ENCODE measurements at regions not wholly inside any gene's neighbourhood (a gene's known extent, or its start where the extent isn't known, plus 50 kb on each side); places are given as distances from the start of the nearest gene placed in this dataset.

DNA sequence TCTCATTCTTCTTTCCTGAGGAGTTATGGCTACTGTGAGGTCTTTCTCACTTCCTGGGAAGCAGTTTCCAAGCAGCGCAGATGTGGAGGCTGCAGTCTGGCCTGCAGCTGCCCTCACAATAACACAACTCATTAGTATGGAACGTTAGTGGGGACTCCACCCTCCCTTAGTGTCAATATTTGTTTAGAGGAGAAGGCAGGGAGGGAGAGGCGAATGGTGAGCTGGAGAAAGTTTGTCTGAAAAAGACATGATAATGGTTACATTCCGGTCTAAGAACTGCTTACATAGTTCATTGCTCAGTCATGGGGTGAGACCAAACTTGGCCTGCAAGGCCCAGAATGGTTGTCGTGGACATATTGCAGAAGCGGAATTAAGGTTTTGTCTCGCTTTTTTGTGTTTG lies 170.2 kb downstream of the HS3ST3B1 start (continued):
- TF ChIP-seq, protein P1, sequence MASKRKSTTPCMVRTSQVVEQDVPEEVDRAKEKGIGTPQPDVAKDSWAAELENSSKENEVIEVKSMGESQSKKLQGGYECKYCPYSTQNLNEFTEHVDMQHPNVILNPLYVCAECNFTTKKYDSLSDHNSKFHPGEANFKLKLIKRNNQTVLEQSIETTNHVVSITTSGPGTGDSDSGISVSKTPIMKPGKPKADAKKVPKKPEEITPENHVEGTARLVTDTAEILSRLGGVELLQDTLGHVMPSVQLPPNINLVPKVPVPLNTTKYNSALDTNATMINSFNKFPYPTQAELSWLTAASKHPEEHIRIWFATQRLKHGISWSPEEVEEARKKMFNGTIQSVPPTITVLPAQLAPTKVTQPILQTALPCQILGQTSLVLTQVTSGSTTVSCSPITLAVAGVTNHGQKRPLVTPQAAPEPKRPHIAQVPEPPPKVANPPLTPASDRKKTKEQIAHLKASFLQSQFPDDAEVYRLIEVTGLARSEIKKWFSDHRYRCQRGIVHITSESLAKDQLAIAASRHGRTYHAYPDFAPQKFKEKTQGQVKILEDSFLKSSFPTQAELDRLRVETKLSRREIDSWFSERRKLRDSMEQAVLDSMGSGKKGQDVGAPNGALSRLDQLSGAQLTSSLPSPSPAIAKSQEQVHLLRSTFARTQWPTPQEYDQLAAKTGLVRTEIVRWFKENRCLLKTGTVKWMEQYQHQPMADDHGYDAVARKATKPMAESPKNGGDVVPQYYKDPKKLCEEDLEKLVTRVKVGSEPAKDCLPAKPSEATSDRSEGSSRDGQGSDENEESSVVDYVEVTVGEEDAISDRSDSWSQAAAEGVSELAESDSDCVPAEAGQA (IDR thresholded peaks at IDR 0.05; ENCODE audit: low read depth) = no peak
- TF ChIP-seq, protein P1 (CRISPR knock-in tag; IDR thresholded peaks at IDR 0.05; ENCODE audit: borderline replicate concordance) = no peak
- TF ChIP-seq SALL1 (CRISPR knock-in tag; IDR thresholded peaks at IDR 0.05) (peak; percentile 69), ZNF451 (CRISPR knock-in tag; IDR thresholded peaks at IDR 0.05) (no peak), CAMTA2 (CRISPR knock-in tag; IDR thresholded peaks at IDR 0.05; ENCODE audit: borderline replicate concordance) (no peak), XBP1 (CRISPR knock-in tag; IDR thresholded peaks at IDR 0.05) (no peak), RBM22 (optimal IDR thresholded peaks at IDR 0.05; ENCODE audit: low read length) (peak; percentile 72), ZNF724P (CRISPR knock-in tag; IDR thresholded peaks at IDR 0.05; ENCODE audit: borderline replicate concordance) (no peak), KLF6 (CRISPR knock-in tag; IDR thresholded peaks at IDR 0.05) (no peak), MTA1 (CRISPR knock-in tag; IDR thresholded peaks at IDR 0.05; ENCODE audit: borderline replicate concordance) (no peak), ZNF550 (CRISPR knock-in tag; IDR thresholded peaks at IDR 0.05; ENCODE audit: borderline replicate concordance) (no peak), ARHGAP35 (CRISPR knock-in tag; IDR thresholded peaks at IDR 0.05; ENCODE audit: borderline replicate concordance) (no peak), ZFP37 (CRISPR knock-in tag; IDR thresholded peaks at IDR 0.05; ENCODE audit: borderline replicate concordance) (no peak), ZBTB7A (CRISPR knock-in tag; IDR thresholded peaks at IDR 0.05) (no peak), ARID2 (CRISPR knock-in tag; IDR thresholded peaks at IDR 0.05; ENCODE audit: borderline replicate concordance) (no peak), ZNF780A (CRISPR knock-in tag; IDR thresholded peaks at IDR 0.05) (no peak), ZNF543 (CRISPR knock-in tag; IDR thresholded peaks at IDR 0.05) (no peak), ZNF335 (CRISPR knock-in tag; IDR thresholded peaks at IDR 0.05) (no peak), ZNF260 (CRISPR knock-in tag; IDR thresholded peaks at IDR 0.05; ENCODE audit: borderline replicate concordance, low read depth) (no peak), ZBTB3 (CRISPR knock-in tag; IDR thresholded peaks at IDR 0.05; ENCODE audit: borderline replicate concordance, low read depth) (no peak)
- TF ChIP-seq, protein P2, sequence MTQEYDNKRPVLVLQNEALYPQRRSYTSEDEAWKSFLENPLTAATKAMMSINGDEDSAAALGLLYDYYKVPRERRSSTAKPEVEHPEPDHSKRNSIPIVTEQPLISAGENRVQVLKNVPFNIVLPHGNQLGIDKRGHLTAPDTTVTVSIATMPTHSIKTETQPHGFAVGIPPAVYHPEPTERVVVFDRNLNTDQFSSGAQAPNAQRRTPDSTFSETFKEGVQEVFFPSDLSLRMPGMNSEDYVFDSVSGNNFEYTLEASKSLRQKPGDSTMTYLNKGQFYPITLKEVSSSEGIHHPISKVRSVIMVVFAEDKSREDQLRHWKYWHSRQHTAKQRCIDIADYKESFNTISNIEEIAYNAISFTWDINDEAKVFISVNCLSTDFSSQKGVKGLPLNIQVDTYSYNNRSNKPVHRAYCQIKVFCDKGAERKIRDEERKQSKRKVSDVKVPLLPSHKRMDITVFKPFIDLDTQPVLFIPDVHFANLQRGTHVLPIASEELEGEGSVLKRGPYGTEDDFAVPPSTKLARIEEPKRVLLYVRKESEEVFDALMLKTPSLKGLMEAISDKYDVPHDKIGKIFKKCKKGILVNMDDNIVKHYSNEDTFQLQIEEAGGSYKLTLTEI (CRISPR knock-in tag; conservative IDR thresholded peaks at IDR 0.05) = no peak
- TF ChIP-seq, protein P3, sequence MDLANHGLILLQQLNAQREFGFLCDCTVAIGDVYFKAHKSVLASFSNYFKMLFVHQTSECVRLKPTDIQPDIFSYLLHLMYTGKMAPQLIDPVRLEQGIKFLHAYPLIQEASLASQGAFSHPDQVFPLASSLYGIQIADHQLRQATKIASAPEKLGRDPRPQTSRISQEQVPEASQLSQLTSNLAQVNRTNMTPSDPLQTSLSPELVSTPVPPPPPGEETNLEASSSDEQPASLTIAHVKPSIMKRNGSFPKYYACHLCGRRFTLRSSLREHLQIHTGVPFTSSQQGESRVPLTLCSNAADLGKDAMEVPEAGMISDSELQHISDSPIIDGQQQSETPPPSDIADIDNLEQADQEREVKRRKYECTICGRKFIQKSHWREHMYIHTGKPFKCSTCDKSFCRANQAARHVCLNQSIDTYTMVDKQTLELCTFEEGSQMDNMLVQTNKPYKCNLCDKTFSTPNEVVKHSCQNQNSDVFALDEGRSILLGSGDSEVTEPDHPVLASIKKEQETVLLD (CRISPR knock-in tag; IDR thresholded peaks at IDR 0.05; ENCODE audit: low read depth) = no peak

All from HepG2 (cell line).